GM23338 (cell line): ENCODE measurements at regions not wholly inside any gene's neighbourhood (a gene's known extent, or its start where the extent isn't known, plus 50 kb on each side); places are given as distances from the start of the nearest gene placed in this dataset.

Experiments
- ATAC-seq: fragments of 200-7000 bp; cut with Tn5 transposase; 3 replicates; pipeline ENCODE4 v1.9.1; 2020
- DNase-seq: peaks from one replicate; pipeline ENCODE4 v3.0.0-alpha.2; 2015; ENCODE audit warnings: low spot score
- H2AFZ ChIP-seq: fragments of 200-600 bp; sonication (generic); 2 replicates; pipeline ENCODE4 v1.8.0; 2016; ENCODE audit warnings: antibody characterized with exemption, mild to moderate bottlenecking, moderate library complexity
- H3F3A ChIP-seq: fragments of 200-600 bp; sonication (generic); replicated peaks from 2 replicates; pipeline ENCODE4 v1.8.0; 2017; ENCODE audit warnings: antibody characterized with exemption, mixed run types, low read depth
- H3K27ac ChIP-seq: fragments of 200-600 bp; sonication (generic); 2 replicates; pipeline ENCODE4 v1.6.1; 2016; ENCODE audit warnings: low read depth
- H3K27me3 ChIP-seq: fragments of 200-600 bp; sonication (generic); 2 replicates; pipeline ENCODE4 v1.8.0; 2016; ENCODE audit warnings: mild to moderate bottlenecking, mixed run types, moderate library complexity; ENCODE audit not compliant: insufficient read depth
- H3K36me3 ChIP-seq: fragments of 200-600 bp; sonication (generic); 2 replicates; pipeline ENCODE4 v1.8.0; 2016; ENCODE audit warnings: mild to moderate bottlenecking; ENCODE audit not compliant: insufficient read depth
- H3K4me1 ChIP-seq: fragments of 200-600 bp; sonication (generic); 2 replicates; pipeline ENCODE4 v1.8.0; 2016; ENCODE audit warnings: mild to moderate bottlenecking, moderate library complexity; ENCODE audit not compliant: insufficient read depth
- H3K4me2 ChIP-seq: fragments of 200-600 bp; sonication (generic); 2 replicates; pipeline ENCODE4 v1.7.1; 2017; ENCODE audit warnings: mixed run types
- H3K4me3 ChIP-seq: fragments of 200-600 bp; sonication (generic); 2 replicates; pipeline ENCODE4 v1.6.1; 2016; ENCODE audit warnings: mixed run types
- H3K79me2 ChIP-seq: fragments of 200-600 bp; sonication (generic); replicated peaks from 2 replicates; pipeline ENCODE4 v1.8.0; 2017; ENCODE audit warnings: mild to moderate bottlenecking; ENCODE audit not compliant: insufficient read depth
- H3K9me2 ChIP-seq: fragments of 200-600 bp; sonication (generic); 2 replicates; pipeline ENCODE4 v1.8.0; 2017; ENCODE audit not compliant: insufficient read depth
- H4K20me1 ChIP-seq: fragments of 200-600 bp; sonication (generic); replicated peaks from 2 replicates; pipeline ENCODE4 v1.8.0; 2017; ENCODE audit warnings: mild to moderate bottlenecking; ENCODE audit not compliant: insufficient read depth
- H3K27ac Mint-ChIP-seq: 2 replicates; pipeline ENCODE4 v1.8.0; 2020; ENCODE audit warnings: inconsistent platforms, mild to moderate bottlenecking, moderate library complexity, mixed read lengths
- H3K27me3 Mint-ChIP-seq: 3 replicates; pipeline ENCODE4 v1.8.0; 2022; ENCODE audit warnings: low read depth, mild to moderate bottlenecking, moderate library complexity, mixed read lengths, inconsistent platforms; ENCODE audit not compliant: insufficient read depth, poor library complexity
- H3K36me3 Mint-ChIP-seq: 3 replicates; pipeline ENCODE4 v1.8.0; 2021; ENCODE audit warnings: low read depth, mild to moderate bottlenecking, inconsistent platforms, moderate library complexity, mixed read lengths
- H3K4me1 Mint-ChIP-seq: 3 replicates; pipeline ENCODE4 v1.8.0; 2020; ENCODE audit warnings: mild to moderate bottlenecking, inconsistent platforms, mixed read lengths
- H3K4me3 Mint-ChIP-seq: 3 replicates; pipeline ENCODE4 v1.8.0; 2021; ENCODE audit warnings: moderate library complexity, mild to moderate bottlenecking, inconsistent platforms, mixed read lengths
- H3K9me3 Mint-ChIP-seq: 3 replicates; pipeline ENCODE4 v1.8.0; 2020; ENCODE audit warnings: moderate library complexity, mild to moderate bottlenecking, inconsistent platforms, mixed read lengths
- CREB1 ChIP-seq: fragments of 250-450 bp; sonication (Bioruptor Pico); IDR thresholded peaks from 2 replicates; pipeline ENCODE4 v1.5.0; 2020; ENCODE audit warnings: low read depth, mild to moderate bottlenecking, moderate library complexity
- EZH2 ChIP-seq: fragments of 200-600 bp; sonication (generic); IDR thresholded peaks from one replicate; pipeline ENCODE4 v1.8.0; 2017; ENCODE audit warnings: antibody characterized with exemption, mild to moderate bottlenecking, low read depth; ENCODE audit not compliant: unreplicated experiment
- EZH2phosphoT487 ChIP-seq: fragments of 200-600 bp; sonication (generic); IDR thresholded peaks from one replicate; pipeline ENCODE4 v1.8.1; 2018; ENCODE audit warnings: antibody characterized with exemption; ENCODE audit not compliant: unreplicated experiment
- JUNB ChIP-seq: IDR thresholded peaks from one replicate; pipeline ENCODE4 v1.6.1; 2016; ENCODE audit warnings: antibody characterized with exemption; ENCODE audit not compliant: unreplicated experiment
- NANOG ChIP-seq: IDR thresholded peaks from 2 replicates; pipeline ENCODE4 v1.6.1; 2016; ENCODE audit warnings: antibody characterized with exemption, borderline replicate concordance
- POLR2AphosphoS5 ChIP-seq: IDR thresholded peaks from 2 replicates; pipeline ENCODE4 v1.6.1; 2016; ENCODE audit warnings: antibody characterized with exemption, low read depth
- STAT1 ChIP-seq: IDR thresholded peaks from one replicate; pipeline ENCODE4 v1.6.1; 2016; ENCODE audit warnings: antibody characterized with exemption; ENCODE audit not compliant: unreplicated experiment
- ZNF331 ChIP-seq: fragments of 250-450 bp; sonication (Bioruptor Pico); IDR thresholded peaks from 2 replicates; pipeline ENCODE4 v1.5.0; 2020; ENCODE audit warnings: low read depth, mild to moderate bottlenecking, moderate library complexity
- TF ChIP-seq, protein P1 (sequence below), 2 experiments: fragments of 200-600 bp in 1 of 2; sonication (generic) in 1 of 2; conservative IDR thresholded peaks; 2 replicates each; pipeline versions ENCODE4 v1.5.1 to v1.6.1; 2016 to 2017; ENCODE audit warnings: antibody characterized with exemption in 2 of 2, low read depth in 2 of 2, mild to moderate bottlenecking in 2 of 2, moderate library complexity in 1 of 2
- TF ChIP-seq, protein P2 (sequence below): IDR thresholded peaks from one replicate; pipeline ENCODE4 v1.6.1; 2018; ENCODE audit warnings: antibody characterized with exemption; ENCODE audit not compliant: unreplicated experiment
- TF ChIP-seq, protein P3 (sequence below): IDR thresholded peaks from 2 replicates; pipeline ENCODE4 v1.6.1; 2016; ENCODE audit warnings: antibody characterized with exemption

DNA sequence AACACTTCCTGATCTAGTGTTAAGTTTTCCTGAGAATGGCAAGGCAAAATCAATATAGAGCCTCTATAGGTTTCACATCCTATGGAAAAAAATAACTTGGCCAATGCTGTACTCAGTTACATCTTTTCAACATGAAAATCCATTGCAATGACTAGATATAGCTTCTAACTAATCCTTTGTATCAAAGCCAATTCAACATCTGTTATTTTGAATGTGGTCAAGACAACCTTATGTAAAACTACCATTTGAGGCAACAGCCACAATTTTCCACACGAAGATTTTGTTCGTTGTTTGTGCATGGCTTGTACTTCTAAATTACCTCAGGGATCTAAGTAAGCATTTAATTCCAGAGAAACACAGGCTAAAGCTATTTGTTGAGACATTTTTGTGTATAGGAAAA, 637.8 kb upstream of the EYS start:
- no peaks in the 10 kb centered on the region for H3K79me2 ChIP-seq
- no peaks in the 10 kb centered on the region for H3K36me3 ChIP-seq
- no peaks in the 10 kb centered on the region for H3F3A ChIP-seq
- ATAC-seq: no peak
- no peak overlapping the region for H3K4me3 ChIP-seq
- Mint-ChIP-seq H3K4me1 (no peaks in the 10 kb centered on the region), H3K27me3 (no peaks in the 10 kb centered on the region), H3K4me3 (no peak overlapping the region), H3K36me3 (no peaks in the 10 kb centered on the region), H3K9me3 (peaks cover 8% of the 10 kb centered on the region; the same call in 1 of the 3 replicates), H3K27ac (no peak overlapping the region)
- H2AFZ ChIP-seq: no peak overlapping the region; the same call in 1 of the 2 replicates
- TF ChIP-seq POLR2AphosphoS5: no peak
- TF ChIP-seq NANOG: no peak
- TF ChIP-seq, protein P1, sequence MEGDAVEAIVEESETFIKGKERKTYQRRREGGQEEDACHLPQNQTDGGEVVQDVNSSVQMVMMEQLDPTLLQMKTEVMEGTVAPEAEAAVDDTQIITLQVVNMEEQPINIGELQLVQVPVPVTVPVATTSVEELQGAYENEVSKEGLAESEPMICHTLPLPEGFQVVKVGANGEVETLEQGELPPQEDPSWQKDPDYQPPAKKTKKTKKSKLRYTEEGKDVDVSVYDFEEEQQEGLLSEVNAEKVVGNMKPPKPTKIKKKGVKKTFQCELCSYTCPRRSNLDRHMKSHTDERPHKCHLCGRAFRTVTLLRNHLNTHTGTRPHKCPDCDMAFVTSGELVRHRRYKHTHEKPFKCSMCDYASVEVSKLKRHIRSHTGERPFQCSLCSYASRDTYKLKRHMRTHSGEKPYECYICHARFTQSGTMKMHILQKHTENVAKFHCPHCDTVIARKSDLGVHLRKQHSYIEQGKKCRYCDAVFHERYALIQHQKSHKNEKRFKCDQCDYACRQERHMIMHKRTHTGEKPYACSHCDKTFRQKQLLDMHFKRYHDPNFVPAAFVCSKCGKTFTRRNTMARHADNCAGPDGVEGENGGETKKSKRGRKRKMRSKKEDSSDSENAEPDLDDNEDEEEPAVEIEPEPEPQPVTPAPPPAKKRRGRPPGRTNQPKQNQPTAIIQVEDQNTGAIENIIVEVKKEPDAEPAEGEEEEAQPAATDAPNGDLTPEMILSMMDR (conservative IDR thresholded peaks at IDR 0.05; ENCODE audit: low read depth in 2 of 2): no peak
- H3K4me2 ChIP-seq: no peak overlapping the region
- H3K4me1 ChIP-seq: no peaks in the 10 kb centered on the region
- H3K9me2 ChIP-seq: no peaks in the 10 kb centered on the region
- DNase-seq: no peak
- no peak overlapping the region for H3K27ac ChIP-seq
- H3K27me3 ChIP-seq: no peaks in the 10 kb centered on the region
- H4K20me1 ChIP-seq: no peaks in the 10 kb centered on the region

DNA sequence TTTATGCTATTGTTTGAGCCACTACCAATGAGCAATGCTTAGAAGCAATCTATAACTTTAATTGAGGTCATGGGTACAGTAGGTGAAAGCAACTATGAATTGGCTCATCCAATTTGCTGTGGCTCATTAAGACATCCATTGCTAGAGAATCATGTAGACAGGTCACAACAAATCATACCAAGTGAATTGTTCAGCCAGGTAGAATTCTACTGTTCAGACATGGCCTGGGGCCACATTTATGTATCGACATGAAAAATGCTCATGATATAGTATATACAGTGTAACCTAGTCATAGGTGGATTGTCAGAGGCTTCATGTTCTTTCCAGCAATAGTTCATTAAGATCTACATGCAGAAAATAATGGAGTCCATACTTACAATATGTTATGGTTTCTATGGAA, 633.7 kb upstream of the EYS start:
- no peak for ATAC-seq
- H3K27me3 Mint-ChIP-seq: no peaks in the 10 kb centered on the region
- H3K36me3 Mint-ChIP-seq: no peaks in the 10 kb centered on the region

More for the DNA sequence above, 633.7 kb upstream of the EYS start:
- Histone ChIP-seq H3K4me1 (no peaks in the 10 kb centered on the region), H3K27ac (no peak overlapping the region), H4K20me1 (no peaks in the 10 kb centered on the region), H3K79me2 (no peaks in the 10 kb centered on the region), H3K27me3 (no peaks in the 10 kb centered on the region), H3K9me2 (no peaks in the 10 kb centered on the region), H2AFZ (no peak overlapping the region), H3K4me2 (no peak overlapping the region), H3K36me3 (no peaks in the 10 kb centered on the region), H3F3A (no peaks in the 10 kb centered on the region), H3K4me3 (no peak overlapping the region)
- Mint-ChIP-seq H3K4me3 (no peak overlapping the region), H3K4me1 (no peaks in the 10 kb centered on the region), H3K9me3 (no peaks in the 10 kb centered on the region), H3K27ac (no peak overlapping the region)
- TF ChIP-seq CREB1 (CRISPR knock-in tag) (no peak), EZH2 (no peak), POLR2AphosphoS5 (no peak), NANOG (no peak), JUNB (no peak), EZH2phosphoT487 (no peak), ZNF331 (no peak), STAT1 (no peak)
- TF ChIP-seq, protein P1 (conservative IDR thresholded peaks at IDR 0.05; ENCODE audit: low read depth in 2 of 2): no peak
- TF ChIP-seq, protein P2, sequence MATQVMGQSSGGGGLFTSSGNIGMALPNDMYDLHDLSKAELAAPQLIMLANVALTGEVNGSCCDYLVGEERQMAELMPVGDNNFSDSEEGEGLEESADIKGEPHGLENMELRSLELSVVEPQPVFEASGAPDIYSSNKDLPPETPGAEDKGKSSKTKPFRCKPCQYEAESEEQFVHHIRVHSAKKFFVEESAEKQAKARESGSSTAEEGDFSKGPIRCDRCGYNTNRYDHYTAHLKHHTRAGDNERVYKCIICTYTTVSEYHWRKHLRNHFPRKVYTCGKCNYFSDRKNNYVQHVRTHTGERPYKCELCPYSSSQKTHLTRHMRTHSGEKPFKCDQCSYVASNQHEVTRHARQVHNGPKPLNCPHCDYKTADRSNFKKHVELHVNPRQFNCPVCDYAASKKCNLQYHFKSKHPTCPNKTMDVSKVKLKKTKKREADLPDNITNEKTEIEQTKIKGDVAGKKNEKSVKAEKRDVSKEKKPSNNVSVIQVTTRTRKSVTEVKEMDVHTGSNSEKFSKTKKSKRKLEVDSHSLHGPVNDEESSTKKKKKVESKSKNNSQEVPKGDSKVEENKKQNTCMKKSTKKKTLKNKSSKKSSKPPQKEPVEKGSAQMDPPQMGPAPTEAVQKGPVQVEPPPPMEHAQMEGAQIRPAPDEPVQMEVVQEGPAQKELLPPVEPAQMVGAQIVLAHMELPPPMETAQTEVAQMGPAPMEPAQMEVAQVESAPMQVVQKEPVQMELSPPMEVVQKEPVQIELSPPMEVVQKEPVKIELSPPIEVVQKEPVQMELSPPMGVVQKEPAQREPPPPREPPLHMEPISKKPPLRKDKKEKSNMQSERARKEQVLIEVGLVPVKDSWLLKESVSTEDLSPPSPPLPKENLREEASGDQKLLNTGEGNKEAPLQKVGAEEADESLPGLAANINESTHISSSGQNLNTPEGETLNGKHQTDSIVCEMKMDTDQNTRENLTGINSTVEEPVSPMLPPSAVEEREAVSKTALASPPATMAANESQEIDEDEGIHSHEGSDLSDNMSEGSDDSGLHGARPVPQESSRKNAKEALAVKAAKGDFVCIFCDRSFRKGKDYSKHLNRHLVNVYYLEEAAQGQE: no peak
- TF ChIP-seq, protein P3, sequence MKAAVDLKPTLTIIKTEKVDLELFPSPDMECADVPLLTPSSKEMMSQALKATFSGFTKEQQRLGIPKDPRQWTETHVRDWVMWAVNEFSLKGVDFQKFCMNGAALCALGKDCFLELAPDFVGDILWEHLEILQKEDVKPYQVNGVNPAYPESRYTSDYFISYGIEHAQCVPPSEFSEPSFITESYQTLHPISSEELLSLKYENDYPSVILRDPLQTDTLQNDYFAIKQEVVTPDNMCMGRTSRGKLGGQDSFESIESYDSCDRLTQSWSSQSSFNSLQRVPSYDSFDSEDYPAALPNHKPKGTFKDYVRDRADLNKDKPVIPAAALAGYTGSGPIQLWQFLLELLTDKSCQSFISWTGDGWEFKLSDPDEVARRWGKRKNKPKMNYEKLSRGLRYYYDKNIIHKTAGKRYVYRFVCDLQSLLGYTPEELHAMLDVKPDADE: no peak
- DNase-seq: no peak
